ENCODE measurements at regions not wholly inside any gene's neighbourhood (a gene's known extent, or its start where the extent isn't known, plus 50 kb on each side); places are given as distances from the start of the nearest gene placed in this dataset.

DNA sequence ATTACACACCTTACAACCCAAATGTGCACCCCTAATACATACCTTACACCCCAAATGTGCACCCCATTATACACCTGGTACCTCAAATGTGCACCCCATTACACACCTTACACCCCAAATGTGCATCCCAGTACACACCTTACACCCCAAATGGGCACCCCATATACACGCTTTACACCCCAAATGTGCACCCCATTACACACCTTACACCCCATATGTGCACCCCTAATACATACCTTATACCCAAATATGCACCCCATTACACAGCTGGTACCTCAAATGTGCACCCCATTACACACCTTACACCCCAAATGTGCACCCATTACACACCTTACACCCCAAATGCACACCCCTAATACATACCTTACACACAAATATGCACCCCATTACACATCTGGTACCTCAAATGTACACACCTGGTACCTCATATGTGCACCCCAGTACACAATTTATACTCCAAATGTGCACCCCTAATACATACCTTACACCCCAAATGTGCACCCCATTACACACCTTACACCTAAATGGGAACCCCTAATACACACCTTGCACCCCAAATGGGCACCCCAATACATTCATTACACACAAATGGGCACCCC, 106.3 kb downstream of the KLF6 start:
- TF ChIP-seq CTCF (IDR thresholded peaks at IDR 0.05) (no peak), EP300 (IDR thresholded peaks at IDR 0.05; ENCODE audit: low read depth) (no peak), POLR2AphosphoS5 (IDR thresholded peaks at IDR 0.05) (no peak), POLR2A (IDR thresholded peaks at IDR 0.05) (no peak)

Data from transverse colon (tissue), 4 donors.